Medulla oblongata (tissue), 1 donor: ENCODE measurements at regions not wholly inside any gene's neighbourhood (a gene's known extent, or its start where the extent isn't known, plus 50 kb on each side); places are given as distances from the start of the nearest gene placed in this dataset.

Experiments used
- DNase-seq: peaks from one replicate; pipeline ENCODE4 v3.0.0-alpha.2; 2015; ENCODE audit errors: extremely low spot score

DNA sequence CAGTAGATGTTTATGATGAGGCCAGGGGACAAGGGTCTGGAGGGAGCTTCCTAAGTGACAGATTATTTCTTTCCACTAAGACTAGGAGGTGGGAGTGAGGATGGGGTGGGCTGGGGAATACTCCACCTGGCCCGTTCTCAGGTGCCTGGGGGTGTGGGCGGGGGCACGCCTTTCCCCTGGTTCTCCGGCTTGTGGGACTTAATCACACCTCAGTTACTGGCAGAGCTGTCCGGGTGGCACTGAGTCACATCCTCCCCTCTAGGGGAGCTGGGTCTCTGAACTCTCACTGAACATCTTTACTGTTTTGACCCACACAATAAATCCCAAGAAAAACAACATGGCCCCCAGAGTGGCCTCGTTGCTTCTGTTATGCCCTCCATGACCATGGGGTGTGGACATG is 332.8 kb downstream of the MAF start:
- no peak for DNase-seq

DNA sequence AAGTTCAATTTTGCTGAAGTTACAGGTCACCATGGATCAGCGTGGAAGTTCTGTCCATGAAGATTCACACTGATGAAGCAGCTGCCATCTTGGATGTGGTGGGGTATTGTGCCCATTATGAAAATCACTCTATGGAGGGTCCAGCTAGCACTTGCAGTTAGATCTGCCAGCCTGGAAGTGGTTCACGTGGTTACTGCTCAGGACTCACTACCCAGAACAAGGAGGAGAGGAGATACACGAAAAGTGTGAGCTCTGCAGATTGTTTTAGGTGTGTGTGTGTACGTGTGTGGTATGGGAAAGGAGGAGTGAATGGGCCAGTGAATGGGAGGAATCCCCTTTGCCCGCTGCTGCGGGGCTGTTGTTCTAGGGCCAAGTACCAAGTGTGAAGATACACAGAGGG is 333.4 kb downstream of the MAF start:
- DNase-seq: no peak

DNA sequence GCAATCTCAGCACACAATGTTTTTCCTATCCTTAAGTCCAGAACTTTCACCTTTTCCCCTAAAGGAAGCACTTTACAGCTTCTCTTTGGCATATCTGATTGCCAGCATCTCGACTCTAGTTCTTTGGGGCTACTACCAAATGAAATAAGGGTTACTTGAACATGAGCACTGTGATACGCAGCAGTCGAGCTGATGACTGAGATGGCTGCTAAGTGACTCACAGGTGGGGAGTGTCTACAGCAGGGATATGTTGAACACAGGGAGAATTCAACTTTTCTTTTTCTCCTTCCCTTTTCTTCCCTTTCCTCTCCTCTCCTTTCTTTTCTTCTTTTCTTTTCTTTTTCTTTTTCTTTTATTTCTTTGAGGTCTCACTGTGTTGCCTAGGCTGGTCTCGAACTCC is 334.8 kb downstream of the MAF start:
- no peak for DNase-seq

DNA sequence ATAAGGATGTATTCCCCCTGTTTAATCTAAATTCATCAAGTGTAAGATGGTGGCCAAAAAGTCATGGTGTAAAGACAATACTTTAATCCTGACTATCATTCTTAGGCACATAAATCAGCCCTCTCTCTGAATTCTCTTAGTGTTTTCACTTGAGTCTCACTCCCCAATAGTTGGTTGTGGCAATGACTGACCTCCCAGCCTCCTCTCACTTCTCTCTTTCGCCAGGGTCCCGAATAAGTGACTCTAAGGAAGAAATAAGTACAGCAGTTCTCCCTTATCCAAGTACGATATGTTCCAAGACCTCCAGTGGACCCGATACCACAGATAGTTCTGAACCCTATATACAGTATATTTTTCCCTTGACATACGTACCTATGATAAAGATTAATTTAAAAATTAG is 335.3 kb downstream of the MAF start:
- DNase-seq: no peak

DNA sequence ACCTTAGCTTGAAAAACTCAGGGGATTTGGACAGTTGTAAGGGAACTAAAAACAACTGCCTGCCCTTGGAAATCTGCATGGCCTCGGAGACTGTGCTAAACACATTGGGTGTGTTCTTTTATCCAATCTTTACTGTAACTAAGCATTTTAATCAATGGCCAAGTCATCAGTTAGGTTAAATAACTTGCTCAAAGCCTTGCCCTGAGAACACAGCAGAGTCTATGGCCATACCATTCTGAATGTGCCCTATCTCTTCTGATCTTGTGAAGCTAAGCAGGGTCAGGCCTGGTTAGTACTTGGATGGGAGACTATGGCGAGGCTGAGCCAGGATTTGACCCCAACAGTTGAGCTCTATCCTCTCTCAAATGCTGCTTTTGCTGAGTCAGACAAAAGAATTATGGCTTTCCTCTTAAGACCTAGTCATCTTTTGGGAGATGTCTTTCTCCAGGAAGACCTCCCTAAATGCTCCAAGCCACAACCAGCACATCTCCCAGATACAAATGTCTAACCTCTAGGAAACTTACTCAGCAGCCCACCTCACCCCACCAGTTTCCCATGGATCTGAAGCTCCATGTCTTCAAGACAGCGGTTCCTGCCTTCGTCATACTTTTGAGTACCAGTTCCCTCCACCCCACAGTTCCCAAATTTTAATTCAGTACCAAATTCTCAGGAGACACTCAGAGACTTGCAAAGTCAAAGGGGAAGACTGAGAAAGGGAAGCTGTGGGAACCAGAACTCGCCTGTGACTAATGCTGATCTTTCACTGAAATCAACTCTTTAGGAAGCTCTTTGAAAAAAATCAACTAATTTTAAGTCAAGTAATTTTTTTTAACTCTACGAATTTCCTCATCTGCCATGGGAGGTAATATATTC is 336.1 kb downstream of the MAF start:
- peak; percentile 70 for DNase-seq

DNA sequence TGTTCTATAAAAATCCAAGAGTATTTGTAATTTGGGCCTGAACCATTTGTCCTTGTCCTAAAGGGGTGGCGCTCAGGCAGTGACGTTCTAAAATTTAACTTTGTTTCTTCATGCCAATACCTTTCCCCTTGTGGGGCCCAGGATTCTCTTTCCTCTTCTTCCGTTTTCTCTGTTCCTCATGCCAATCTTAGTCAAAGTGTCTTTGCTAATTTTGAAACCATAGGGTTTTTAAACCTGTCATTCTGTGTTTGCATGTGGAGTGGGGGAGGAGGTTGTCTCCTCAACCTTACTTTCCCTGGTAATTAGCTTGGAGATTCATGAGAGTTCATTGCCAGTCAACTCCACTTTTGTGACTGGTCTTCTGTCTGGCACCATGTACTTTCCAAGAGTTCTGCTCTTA is 337.1 kb downstream of the MAF start:
- no peak for DNase-seq
